ENCODE measurements at regions not wholly inside any gene's neighbourhood (a gene's known extent, or its start where the extent isn't known, plus 50 kb on each side); places are given as distances from the start of the nearest gene placed in this dataset.

GRCh38 chr9:108282872-108283271 lies 572.9 kb downstream of the ACTL7B start:
- no peak for DNase-seq
- TF ChIP-seq CTCF (IDR thresholded peaks at IDR 0.05), result peak in 4 of 6 experiments; percentile 13 to 33 (median 24)
- TF ChIP-seq POLR2A (IDR thresholded peaks at IDR 0.05), result no peak
- Histone ChIP-seq H3K27me3 (no peaks in the 10 kb centered on the region), H3K4me3 (no peak overlapping the region), H3K4me1 (no peaks in the 10 kb centered on the region), H3K27ac (no peak overlapping the region), H3K36me3 (no peaks in the 10 kb centered on the region), H3K9me3 (no peaks in the 10 kb centered on the region)
- no peak for ATAC-seq (ENCODE audit: low FRiP score in 2 of 2)
- 75 to 76% methylated on average over 4 of the region's 4 CpGs for WGBS, 2 donors

GRCh38 chr9:108281696-108282095 lies 574.1 kb downstream of the ACTL7B start:
- ATAC-seq (ENCODE audit: low FRiP score in 2 of 2), result no peak
- 48 to 63% methylated on average over 1 of the region's 1 CpG for WGBS, 2 donors
- no peak for TF ChIP-seq CTCF (IDR thresholded peaks at IDR 0.05)
- TF ChIP-seq POLR2A (IDR thresholded peaks at IDR 0.05), result no peak
- TF ChIP-seq POLR2AphosphoS5 (IDR thresholded peaks at IDR 0.05), result no peak
- no peak for TF ChIP-seq EP300 (IDR thresholded peaks at IDR 0.05)

GRCh38 chr9:108278341-108278740 lies 577.4 kb downstream of the ACTL7B start:
- no peaks in the 10 kb centered on the region for H3K9me3 ChIP-seq
- TF ChIP-seq CTCF (IDR thresholded peaks at IDR 0.05) (no peak), POLR2AphosphoS5 (IDR thresholded peaks at IDR 0.05) (no peak), EP300 (IDR thresholded peaks at IDR 0.05) (no peak), POLR2A (IDR thresholded peaks at IDR 0.05) (no peak)
- DNase-seq, result no peak
- no peaks in the 10 kb centered on the region for H3K27me3 ChIP-seq
- no peak for ATAC-seq (ENCODE audit: low FRiP score in 2 of 2)
- no peaks in the 10 kb centered on the region for H3K36me3 ChIP-seq
- no peak overlapping the region for H3K4me3 ChIP-seq
- no peaks in the 10 kb centered on the region for H3K4me1 ChIP-seq
- no peak overlapping the region for H3K27ac ChIP-seq

More at GRCh38 chr9:108281696-108282095, 574.1 kb downstream of the ACTL7B start:
- H3K4me3 ChIP-seq, result no peak overlapping the region
- no peaks in the 10 kb centered on the region for H3K36me3 ChIP-seq
- H3K9me3 ChIP-seq, result no peaks in the 10 kb centered on the region
- H3K27ac ChIP-seq, result no peak overlapping the region
- H3K4me1 ChIP-seq, result no peaks in the 10 kb centered on the region
- no peak for DNase-seq
- no peaks in the 10 kb centered on the region for H3K27me3 ChIP-seq

DNA sequence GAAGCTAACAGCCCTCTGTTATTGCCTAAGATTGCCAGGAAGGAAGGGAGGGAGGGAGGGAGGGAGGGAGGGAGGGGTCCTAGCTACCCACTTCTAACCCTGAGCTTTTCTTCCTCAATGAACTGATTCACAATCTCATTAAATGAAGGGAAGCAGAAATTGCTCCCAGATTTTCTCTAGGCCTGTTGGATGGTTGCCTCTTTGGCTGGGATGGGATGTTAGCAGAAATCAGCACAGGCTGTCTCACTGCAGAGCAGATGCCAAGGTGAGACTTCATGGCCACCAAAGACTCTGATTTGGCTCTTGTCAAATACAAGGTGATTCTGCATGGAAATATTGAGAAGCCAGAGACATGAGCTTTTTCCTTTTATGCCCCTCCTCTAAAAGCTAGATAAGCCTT lies 578.6 kb downstream of the ACTL7B start:
- H3K4me3 ChIP-seq, result no peak overlapping the region

More for the DNA sequence above, 578.6 kb downstream of the ACTL7B start:
- Histone ChIP-seq H3K9me3 (no peaks in the 10 kb centered on the region), H3K4me1 (peaks cover 4 to 5% (median 4%) of the 10 kb centered on the region in 4 donors), H3K27ac (no peak overlapping the region), H3K27me3 (no peaks in the 10 kb centered on the region), H3K36me3 (no peaks in the 10 kb centered on the region)
- ATAC-seq (ENCODE audit: low FRiP score in 2 of 2) (no peak), DNase-seq (no peak)
- TF ChIP-seq CTCF (IDR thresholded peaks at IDR 0.05), result no peak
- TF ChIP-seq EP300 (IDR thresholded peaks at IDR 0.05), result no peak
- no peak for TF ChIP-seq POLR2A (IDR thresholded peaks at IDR 0.05)
- no peak for TF ChIP-seq POLR2AphosphoS5 (IDR thresholded peaks at IDR 0.05)
